UCSD-AML1 (cell line): ENCODE measurements at regions not wholly inside any gene's neighbourhood (a gene's known extent, or its start where the extent isn't known, plus 50 kb on each side); places are given as distances from the start of the nearest gene placed in this dataset.

Experiments
- DNase-seq: peaks from one replicate; lab custom pipeline; 2025; ENCODE audit not compliant: unreplicated experiment; lab: John Stamatoyannopoulos, UW

DNA sequence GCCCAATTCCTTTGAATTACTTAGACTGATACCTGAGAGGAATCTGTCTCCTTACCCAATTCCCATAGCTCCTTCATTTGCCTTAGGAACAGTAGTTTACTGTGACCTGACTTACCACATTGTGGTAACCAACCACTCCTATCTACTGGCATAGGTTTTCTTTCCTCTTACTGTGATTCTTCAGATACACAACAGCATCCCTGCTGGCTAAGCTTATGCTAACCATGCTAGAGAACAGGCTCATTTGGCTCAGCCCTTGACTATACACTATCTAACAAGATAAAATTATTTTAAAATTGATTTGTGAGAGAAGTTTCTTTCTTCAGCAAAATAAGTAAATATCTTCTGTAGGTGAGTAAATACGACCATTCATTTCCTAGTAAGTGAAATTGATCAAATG lies 320.4 kb upstream of the DDHD1 start:
- no peak for DNase-seq

DNA sequence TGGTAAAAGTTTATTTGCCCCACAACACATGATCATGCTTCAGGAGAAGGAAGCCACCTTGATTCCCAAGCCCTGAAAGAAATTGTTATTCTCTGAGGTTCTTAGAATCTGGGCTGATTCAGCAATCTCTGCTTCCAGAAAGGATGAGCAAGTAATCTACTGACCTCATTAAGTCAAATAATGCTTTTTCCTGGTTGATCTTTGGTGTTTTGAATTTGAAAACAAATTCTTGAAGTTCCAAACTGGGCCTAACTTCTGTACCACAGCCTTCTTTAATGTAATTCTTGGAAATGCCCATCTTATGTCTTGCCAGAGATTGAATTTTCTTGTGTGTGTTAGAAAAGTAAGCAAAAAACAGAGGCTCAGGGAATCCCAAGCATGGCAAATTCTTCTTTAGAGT lies 319.2 kb upstream of the DDHD1 start:
- DNase-seq = no peak

DNA sequence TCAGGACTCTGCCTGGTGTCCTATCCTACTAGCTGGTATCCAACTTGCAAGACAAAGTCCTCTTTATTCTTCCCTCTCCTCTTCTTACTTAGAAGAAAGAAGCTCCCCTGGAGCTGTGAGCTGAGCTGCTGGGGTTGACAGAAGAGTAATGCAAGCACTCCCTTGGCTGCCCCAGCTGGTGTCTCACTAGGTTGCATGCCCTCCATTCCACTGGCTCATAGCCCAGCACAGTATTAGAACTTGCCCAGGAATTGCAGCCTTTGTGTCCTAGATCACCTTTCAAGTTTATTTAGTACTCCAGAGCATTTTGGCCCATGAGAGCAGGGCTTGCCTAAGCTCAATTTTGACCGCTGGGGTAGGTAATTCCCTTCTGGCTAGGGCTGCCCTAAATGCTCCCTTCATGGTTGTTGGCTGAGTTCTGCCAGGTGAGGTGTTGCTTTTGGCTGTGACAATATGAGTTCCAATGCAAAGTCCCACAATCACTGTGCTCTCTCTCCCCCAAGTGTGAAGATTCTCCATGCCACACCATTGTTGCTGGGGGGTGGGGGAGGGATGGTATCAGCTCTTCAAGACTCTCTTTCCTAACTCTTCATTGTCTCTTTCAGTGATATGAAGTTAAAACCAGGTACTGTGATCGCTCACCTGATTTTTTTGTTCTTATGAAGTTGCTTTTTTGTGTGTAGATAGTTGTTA lies 317.4 kb upstream of the DDHD1 start:
- no peak for DNase-seq

DNA sequence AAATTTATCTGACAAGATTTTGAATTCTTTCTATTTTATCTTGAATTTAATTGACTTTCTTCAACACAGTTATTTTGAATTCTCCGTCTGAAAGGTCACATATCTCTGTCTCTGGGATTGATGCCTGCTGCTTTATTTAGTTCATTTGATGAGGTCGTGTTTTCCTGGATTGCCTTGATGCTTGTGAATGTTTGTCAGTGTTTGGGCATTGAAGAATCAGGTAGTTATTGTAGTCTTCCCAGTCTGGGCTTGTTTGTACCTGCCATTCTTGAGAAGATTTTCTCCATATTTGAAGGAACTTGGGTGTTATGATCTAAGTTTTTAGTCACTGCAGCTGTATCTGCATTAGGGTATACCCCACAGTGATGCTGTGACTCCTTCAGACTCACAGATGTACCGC lies 315.8 kb upstream of the DDHD1 start:
- no peak for DNase-seq

DNA sequence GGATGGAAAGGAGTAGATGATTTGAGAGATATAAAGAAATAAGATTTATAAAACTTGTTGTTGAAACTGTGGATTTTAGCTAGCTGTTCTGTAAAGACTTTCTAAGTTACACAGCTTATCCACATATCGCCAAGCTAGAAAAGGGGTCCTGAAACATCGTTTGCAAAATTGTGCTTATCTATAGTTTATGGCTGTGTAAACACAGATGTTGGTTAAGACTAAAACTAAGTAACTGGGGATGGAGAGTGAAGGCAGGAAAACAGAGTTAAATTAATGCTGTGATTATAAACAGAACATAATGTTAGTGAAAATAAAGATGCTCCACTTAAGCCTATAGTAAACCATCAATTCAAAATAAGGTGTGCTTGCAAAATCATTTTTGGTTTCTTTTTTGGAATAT lies 311.3 kb upstream of the DDHD1 start:
- DNase-seq = no peak

DNA sequence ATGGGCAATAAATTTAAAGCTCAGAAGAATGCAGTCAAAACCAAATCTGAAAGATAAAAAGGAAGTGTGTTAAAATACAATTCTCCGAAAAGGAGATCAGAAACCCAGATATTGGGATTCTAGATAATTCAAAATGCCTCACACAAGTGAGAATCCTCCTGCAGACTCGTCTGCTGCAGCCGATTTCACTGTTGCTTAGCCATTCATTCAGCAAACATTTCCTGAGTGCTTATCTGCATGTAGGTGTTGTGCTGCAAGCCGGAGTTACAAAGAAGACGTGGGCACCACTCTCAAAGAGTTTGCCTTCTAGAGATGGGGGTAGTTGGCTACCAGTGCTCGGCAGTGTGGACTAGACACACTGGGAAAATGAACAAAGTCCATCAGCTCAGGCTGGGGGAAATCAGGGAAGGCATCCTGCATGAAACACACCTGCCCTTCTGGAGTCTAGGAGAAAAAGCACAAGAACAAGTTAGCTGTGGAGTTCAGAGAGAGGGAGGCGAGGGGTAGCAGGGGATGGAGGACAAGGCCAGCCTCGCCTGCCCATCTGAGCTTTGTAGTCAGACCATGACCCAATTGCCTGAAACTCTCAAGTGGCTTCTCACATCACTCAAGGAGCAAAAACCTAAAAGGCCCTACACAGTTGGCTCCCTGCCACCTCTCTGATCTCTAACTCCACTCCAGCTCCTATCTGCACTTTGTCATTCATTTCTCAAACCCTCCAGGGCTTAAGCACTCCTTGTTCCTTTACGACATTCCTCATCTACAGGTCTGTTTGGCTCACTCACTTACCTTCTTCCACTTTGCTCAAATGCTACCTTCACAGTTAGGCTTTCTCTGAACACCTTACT lies 310.0 kb upstream of the DDHD1 start:
- no peak for DNase-seq

DNA sequence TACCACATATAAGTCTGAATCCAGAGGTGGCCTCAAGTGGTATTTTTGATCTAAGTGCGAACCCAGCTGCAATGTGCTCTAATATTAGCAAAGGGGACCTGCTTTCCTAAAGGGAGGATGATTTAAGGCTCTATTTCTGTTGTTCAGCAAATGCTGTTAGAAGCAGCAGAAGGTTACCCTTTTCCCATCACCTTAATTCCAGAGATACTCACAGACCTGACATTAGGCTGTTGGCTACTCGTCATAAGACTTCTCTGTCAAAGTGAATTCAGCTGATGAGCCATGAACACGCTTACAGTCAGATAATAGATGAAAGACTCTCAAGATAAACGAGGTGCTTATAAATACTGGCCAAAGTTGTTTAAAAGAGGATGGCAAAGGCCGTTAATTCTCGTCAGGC lies 308.7 kb upstream of the DDHD1 start:
- no peak for DNase-seq

DNA sequence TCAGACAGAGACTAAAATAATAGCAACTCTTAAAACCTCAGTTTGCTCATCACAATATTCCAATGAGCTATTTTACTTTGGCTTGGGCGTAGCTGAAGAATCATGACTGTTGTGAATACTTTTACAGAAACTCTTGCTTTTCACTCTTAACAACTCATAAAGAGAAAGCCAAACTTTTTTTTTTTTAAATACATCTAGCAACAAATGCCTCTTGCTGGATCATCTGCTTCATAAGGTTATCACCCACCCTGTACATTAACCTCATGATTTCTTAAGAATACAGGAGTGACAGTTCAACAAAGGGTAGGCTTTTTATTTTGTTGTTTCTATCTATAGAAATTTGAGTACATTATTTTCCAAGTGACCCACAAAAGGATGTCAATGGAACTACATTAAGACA lies 307.4 kb upstream of the DDHD1 start:
- no peak for DNase-seq

DNA sequence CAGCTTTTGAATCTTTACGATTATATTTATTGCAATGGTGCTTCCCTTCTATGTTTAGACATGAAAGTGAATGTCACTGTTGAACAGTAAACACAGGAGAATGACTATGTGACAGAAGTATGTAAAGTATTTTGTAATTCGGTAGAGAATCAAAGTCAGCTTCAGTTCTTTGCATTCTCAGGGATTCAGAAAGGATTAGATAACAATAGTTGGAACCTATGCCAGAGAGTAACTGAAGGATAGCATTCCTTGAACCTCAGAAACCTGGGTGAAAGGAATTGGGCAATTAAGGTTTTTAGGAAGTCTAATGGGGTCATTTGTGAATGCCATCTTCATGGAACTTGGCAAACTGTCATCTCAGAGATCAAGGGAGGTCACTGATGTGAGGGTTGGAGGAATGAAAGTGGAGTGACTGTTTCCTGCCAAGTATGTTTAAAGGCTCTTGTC lies 305.3 kb upstream of the DDHD1 start:
- no peak for DNase-seq

DNA sequence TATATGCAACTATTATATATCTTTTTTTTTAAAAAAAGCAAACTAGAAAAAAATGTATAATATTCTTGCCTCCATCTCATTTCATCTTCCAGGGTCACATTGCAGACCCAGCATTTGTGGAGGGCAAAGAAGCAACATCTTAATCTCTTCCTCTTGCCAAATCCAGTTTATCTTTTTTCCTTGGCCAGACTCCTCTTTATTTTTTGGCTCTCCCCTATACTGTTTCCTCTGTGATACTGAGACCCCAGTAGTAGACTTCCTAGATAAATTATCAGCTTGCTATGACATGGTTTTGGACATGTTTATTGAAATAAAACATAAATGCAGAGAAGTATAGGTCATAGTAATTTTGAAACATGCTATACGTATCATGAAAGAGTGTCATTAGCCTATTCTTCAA lies 303.8 kb upstream of the DDHD1 start:
- DNase-seq = no peak

DNA sequence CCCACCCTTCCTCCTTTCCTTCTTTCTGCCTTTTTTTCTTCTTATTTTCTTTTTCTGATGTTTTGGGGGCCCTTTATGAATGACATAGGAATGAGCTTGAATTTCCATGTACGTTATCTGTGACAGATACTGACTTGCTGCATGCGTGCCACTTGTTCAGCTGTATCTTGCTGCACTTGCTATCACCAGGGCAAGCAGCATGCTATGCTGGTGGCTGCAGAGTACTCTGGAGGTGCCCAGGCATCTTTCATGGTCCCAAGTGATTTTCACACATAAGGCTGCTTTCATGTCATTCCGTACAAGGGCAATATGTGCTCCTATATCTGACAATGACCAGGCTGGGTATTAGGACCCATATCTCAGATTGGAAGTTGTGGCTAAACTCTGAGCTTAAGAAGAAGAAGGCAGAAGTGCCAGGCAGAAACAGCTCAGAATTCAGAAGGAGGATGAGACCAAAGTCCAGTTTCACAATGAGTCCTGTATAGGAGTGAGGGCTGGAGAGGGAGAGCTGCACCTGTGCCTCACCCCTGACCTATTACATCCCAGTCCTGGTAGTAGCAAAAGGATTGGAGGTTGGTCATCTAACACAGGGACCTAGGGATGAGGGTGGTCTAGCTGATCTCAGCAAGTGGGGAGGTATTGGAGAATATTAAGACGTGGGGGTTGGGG lies 299.0 kb upstream of the DDHD1 start:
- DNase-seq = no peak

DNA sequence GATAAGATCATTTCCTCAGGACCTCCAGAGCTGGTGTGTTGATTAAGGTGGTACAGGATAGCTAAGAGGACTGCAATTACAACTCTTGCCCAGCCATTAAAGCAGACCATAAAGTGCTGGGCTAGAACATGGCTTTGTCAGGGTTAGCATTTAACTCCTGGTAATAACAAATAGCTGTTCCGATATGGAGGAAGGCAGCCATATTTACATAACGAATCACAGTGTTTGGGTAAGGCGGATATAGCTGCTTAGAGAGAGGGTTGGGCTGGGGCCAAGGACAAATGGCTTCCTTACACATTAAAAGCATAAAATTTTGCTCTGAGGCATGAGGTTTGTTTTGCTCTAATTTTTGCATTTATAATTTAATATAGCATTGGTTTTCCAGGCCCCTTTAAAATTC lies 297.7 kb upstream of the DDHD1 start:
- no peak for DNase-seq

DNA sequence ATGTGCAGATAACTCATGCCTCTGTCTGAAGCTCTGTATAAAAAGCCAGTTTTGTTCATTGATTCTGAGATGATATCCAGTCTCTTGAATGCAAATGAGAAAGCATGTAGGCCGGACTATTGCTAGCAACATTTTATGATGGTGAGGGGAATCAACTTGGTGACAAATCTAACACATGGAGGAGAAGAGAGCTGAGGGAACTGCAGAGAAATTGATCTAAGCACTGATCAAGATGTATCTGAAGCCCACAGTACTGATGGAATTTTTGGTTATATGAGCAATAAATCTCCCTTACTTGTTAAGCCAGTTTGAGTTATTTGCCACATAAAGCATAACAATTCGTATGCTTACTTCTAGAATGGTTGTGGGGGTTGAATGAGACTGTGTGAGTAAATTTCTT lies 295.6 kb upstream of the DDHD1 start:
- no peak for DNase-seq

DNA sequence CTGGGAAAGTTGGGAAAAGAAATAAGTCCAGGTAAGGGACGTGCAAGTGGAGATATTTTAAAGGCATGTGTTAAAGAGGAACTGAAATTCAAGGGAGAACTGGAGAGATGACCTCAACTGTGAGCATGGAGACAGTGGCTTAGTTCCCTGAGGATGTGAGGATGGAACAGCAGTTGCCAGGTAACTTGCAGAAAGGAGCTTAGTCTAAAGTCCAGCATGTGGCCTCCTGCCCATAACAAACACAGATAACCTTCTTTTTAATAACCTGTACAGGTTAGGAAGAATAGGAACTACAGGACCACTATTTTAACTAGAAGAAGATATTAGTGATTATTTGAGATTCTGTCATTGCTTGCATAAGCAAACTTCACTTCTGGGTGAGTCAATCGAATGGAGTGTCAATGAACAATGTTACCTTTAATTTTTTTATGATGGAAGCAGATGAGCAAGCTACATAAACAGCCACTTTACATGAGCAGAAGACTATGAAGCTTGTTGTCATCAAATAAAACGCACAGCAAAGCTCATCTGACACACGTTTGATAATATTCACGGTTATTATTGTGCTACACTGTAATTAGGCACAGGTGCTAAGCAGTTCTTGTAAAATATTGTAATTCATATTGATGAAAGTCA lies 291.7 kb upstream of the DDHD1 start:
- DNase-seq = no peak

DNA sequence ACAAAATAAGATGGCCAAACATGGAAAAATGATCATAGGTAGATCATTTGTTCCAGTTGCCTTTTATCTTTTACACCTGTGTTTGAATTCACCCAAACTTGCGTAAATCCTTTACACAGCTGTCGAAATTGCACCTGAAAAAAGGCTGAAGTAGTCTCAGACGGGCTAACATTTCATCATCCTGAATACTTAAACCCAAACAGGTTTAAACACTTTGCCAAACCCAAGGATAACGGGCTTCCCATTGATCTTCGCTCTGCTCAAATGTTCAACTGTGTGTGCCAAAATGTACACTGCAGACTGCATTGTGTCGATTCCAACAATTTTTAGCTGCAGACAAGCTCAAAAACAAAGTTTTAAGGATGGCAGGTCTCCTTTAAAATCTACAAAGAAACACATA lies 288.7 kb upstream of the DDHD1 start:
- no peak for DNase-seq

DNA sequence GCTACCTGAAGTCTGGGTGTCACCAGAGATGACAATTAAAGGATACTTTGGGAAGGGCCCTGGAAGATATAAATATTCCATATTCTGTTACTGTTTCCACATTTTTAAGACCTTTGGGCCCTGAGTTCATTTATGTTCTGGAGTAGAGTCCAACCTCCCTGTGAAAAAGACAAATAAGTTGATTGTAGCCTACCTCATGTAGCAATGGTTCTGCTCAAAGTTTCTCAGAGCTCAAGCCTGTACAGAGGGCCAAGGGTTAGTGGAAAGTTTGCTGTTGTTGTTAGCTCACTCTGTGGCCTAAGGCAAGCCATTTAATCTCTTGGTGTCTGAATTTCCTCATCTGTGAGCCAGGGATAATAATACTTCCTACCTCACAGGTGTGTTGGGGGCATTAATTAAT lies 284.7 kb upstream of the DDHD1 start:
- DNase-seq = no peak

DNA sequence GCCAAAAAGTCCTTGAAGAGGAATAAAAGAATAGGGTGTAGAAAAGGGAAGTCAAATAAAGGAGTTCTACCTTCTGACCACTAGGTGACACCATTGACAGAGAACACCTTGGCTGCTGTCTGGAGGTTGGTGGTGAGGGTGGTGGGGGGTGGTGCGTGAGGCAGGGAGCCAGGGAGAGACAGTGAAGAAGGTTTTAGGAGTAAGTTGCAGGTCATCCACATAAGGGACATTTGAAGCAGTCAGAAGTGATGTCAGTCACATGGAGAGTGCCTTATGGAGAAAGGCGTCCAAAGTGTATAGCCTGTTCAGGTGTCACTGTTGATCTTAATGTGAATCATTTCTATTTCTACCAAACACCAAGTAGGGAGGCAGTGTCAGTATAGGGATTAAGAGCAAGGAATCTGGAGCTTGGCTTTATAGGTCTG lies 279.3 kb upstream of the DDHD1 start:
- peak; percentile 9 for DNase-seq

DNA sequence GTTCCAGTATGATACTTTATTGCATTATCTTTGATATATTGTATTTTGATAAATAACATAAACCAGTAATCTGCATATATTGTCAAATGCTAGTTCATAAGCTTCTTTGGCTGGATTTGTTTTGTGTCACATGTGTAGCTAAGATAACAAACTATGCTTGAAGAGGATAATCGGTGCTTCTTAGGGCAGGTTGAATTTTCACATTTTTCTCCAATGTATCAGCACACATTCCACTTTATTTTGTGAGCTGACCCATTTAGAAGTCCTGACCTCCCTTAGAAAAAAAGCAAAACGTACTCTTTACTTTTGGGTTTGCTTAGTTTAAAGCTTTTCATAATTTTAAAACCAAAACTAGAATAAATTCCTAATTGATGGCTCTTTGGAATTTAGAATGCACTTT lies 277.7 kb upstream of the DDHD1 start:
- no peak for DNase-seq

DNA sequence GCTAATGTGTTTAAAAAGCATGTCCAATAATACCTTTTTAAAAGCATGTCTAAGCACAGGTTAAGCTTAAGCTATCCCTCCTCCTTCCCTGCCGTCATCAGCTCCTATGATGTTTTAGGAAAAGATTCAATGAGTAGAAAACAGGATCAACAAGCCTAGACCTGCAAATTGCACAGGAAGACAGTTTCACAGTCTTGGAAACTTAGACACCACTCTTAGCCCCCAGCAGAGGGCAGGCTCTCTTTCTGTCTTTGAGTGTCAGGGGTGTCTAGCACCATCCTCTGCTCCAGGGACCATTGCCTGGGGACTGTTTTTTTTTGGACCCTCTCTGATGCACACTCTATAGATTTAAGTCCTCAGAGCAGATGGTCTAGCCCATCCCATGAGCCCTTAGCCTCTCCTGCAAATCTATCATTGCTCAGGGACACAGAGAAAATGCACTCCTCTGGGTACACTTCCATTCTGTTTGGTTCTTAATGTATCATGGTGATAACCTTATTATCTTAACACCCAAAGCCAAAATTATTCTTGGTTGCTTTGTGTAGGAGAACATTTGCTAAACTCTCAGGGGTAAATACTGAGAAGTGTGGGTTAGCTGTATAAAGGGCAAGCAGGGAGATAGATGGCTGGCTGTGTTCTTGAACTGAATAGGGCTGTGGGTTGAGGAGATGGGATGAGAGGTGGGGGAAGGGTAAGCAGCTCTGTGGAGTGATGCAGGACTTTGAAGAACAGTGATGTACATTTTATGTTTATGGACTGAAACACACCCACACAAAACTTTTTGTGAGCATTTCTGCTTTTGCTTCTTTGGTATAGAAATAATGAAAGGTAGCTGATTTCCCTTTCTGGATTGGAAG lies 259.9 kb upstream of the DDHD1 start:
- DNase-seq = no peak

DNA sequence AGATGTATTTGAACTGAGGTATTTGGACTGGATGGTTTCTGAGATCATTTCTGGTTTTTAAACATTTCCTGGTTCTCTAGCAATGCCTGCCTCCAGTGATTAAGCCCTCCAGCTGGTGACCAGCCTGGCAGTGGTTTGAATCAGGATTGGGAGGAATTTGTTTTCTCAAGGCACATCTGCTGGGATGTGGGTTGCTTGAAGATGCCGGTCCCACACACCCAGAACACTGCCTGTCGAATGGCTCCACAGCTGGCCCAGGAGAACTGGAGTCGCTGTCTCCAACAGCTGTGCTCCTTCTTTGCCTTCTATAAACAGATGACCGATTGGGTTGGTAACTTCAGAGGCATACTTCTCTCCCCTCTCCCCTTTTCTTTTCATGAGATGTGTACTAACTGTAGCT lies 258.0 kb upstream of the DDHD1 start:
- DNase-seq = no peak

DNA sequence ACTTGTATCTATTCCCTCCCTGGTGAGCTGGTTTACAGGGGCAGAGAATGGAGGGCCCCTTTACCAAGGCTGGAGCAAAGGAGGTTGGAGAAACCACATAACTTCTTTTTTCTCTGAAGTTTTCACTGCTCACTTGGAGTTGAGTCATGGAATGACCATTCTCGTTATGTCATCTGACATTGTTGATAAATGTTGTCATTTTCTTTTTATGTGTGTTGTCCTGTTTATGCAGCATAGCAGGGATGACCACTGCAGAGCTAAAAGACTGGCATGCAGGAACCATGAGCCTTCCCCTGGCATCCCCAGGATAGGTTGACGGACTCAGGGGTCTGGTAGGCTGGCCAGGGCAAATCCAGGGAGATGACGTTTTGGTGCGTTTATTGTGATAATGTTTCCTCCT lies 256.8 kb upstream of the DDHD1 start:
- no peak for DNase-seq
